Heart left ventricle (tissue), 13 donors: ENCODE measurements at regions not wholly inside any gene's neighbourhood (a gene's known extent, or its start where the extent isn't known, plus 50 kb on each side); places are given as distances from the start of the nearest gene placed in this dataset.
A peak's percentile ranks its signal among the peaks of the same experiment; 100 is the strongest.

Experiments used
- CTCF ChIP-seq, 12 donors: fragments of 200-600 bp; sonication (generic) in 4 of 12; IDR thresholded peaks; one replicate each; pipeline versions ENCODE4 v1.5.0 to v1.8.0; 2018 to 2022; ENCODE audit warnings: antibody characterized with exemption in 12 of 12, mild to moderate bottlenecking in 5 of 12
- POLR2A ChIP-seq, 2 donors: fragments of 450-650 bp; IDR thresholded peaks; one replicate each; pipeline ENCODE4 v1.6.1; 2017; ENCODE audit warnings: antibody characterized with exemption in 2 of 2, mild to moderate bottlenecking in 2 of 2, moderate library complexity in 2 of 2
- donor health status: ischemic (EF 13 %, LVEDD 7.1; RV severe dilation, severe dysfunction).
- donor health status: DM: no; HTN: yes; CAD: no.
- donor health status: DM: no; HTN: no; CAD: no.
- donor health status: ischemic (EF 25% LVEDD 6.9; RV normal size, moderate dysfunction).
- donor health status: ischemic (EF 25% LVEDD 5.7; RV mildly dilated, moderate dysfunction).
- donor health status: ischemic (EF 35%, LVEDD 5.7; RV mildly dilated, moderate dysfunction).
- donor health status: nonischemic (EF 11% LVEDD 7.7; RV severe dilation, severe dysfunction).
- donor health status: DM: yes; HTN: yes; CAD: no.
- donor health status: PGD.
- donor health status: ischemic (EF 29% LVEDD 5.4; RV normal size, mild dysfunction).
- donor health status: nonischemic (EF 23%, LVEDD 6.1; RV moderate dilation, normal function).

DNA sequence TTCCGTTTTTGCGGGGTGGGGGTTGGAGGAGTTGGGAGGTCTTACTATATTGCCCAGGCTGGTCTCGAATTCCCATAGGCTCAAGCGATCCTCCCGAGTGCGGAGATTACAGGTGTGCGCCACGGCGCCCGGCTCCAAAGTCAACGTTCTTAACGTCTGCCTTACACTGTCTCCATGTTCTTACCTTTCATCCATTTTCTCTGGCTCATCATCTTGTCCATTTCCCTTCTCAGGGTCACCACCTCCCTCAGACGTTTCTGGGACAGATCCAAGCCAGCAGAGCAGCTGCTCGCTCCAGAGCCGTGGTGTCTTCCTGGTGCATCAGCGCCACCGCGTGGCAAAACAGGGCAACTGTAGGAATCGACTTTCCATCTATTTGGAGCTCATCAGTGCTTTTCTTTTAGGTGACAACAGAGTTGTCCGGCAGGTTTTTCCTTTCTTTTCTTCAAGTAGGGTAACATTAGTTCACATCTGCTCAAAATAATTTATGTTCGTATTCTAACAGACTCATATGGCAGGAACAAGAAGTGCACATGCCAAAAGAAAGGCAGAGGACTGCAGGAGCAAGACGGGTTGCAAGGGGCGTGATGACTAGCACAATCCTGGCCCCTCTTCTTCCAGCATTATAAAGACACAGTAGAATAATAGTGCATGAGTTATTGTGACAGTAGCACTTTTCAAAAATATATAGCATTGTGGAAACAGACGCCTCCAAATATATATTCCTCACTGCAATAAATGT is 103.1 kb upstream of the ABCC4 start:
- TF ChIP-seq CTCF (IDR thresholded peaks at IDR 0.05) (peak; percentile 89 to 97 (median 93)), POLR2A (IDR thresholded peaks at IDR 0.05) (no peak)
